ENCODE measurements at regions not wholly inside any gene's neighbourhood (a gene's known extent, or its start where the extent isn't known, plus 50 kb on each side); places are given as distances from the start of the nearest gene placed in this dataset.
"Not testable (repeated sequence)": the region's sequence is repeated elsewhere in the genome, so short reads cannot be mapped to it uniquely, and the experiment has no call there.

GRCh38 chr15:66997212-66997611, 68.2 kb upstream of the SMAD3 start (continued):
- no peak for TF ChIP-seq KDM1A (IDR thresholded peaks at IDR 0.05; ENCODE audit: borderline replicate concordance, low read length)
- no peak for TF ChIP-seq EZH2 (IDR thresholded peaks at IDR 0.05; ENCODE audit: low read depth, low read length, severe bottlenecking)
- TF ChIP-seq HDAC6 (IDR thresholded peaks at IDR 0.05; ENCODE audit: low read depth, low read length), result no peak
- no peak for TF ChIP-seq TEAD4 (IDR thresholded peaks at IDR 0.05; ENCODE audit: low read depth, low read length)
- TF ChIP-seq RXRA (IDR thresholded peaks at IDR 0.05; ENCODE audit: insufficient read depth, low read depth, low read length), result no peak

- 86% methylated on average over 1 of the region's 1 CpG; no CpG with 5 or more reads in 1 of the 2 experiments for WGBS, 2 experiments (ENCODE audit: extremely low coverage in 1 of 2, insufficient coverage in 1 of 2, insufficient read length in 1 of 2, insufficient replicate concordance in 2 of 2, low coverage in 1 of 2, low lambda C conversion rate in 2 of 2, missing lambda C conversion rate in 1 of 2)
- FAIRE-seq, result not testable (repeated sequence)
These were observed 67.2 kb upstream of the SMAD3 start for GRCh38 chr15:66998234-66998633.

More at GRCh38 chr15:66998234-66998633, 67.2 kb upstream of the SMAD3 start:
- H3K9ac ChIP-seq (replicated peaks in 1 of 4; ENCODE audit: extremely low read depth in 1 of 4, low read depth in 3 of 4, low read length in 3 of 4); H2AK5ac ChIP-seq (ENCODE audit: low read depth, low read length); H3K56ac ChIP-seq (replicated peaks; ENCODE audit: insufficient read length, low read depth, low read length); H2BK15ac ChIP-seq (ENCODE audit: low read length); H3K4ac ChIP-seq (replicated peaks; ENCODE audit: insufficient read length, low read depth, low read length); H3K9me3 ChIP-seq (ENCODE audit: insufficient read depth in 2 of 2, low read depth in 1 of 2, low read length in 1 of 2); DNase-seq (ENCODE audit: low read depth in 1 of 2, low spot score in 2 of 2); H3K27me3 ChIP-seq (replicated peaks in 1 of 4; ENCODE audit: control insufficient read depth in 3 of 4, extremely low read depth in 1 of 4, insufficient read depth in 3 of 4, low read length in 3 of 4); CTCF ChIA-PET (ENCODE audit: partially characterized antibody); H4K8ac ChIP-seq (ENCODE audit: extremely low read depth, insufficient read depth, low read length); H3K27ac ChIP-seq (ENCODE audit: low read depth, low read length); H2BK20ac ChIP-seq (ENCODE audit: low read length); H3K79me2 ChIP-seq (ENCODE audit: control insufficient read depth in 1 of 2, insufficient read depth in 2 of 2, low read length in 2 of 2); H4K20me1 ChIP-seq (replicated peaks in 1 of 2; ENCODE audit: control insufficient read depth in 1 of 2, insufficient read depth in 2 of 2, low read length in 2 of 2); POLR2A ChIA-PET (ENCODE audit: partially characterized antibody); H3K79me1 ChIP-seq (ENCODE audit: low read depth, low read length); H3K4me2 ChIP-seq (ENCODE audit: insufficient read depth in 1 of 2, low read depth in 2 of 2, low read length in 2 of 2); H4K5ac ChIP-seq (ENCODE audit: insufficient read length, low read depth, low read length); H3K36me3 ChIP-seq (ENCODE audit: control insufficient read depth in 2 of 4, insufficient read depth in 4 of 4, low read length in 3 of 4); H2BK120ac ChIP-seq (replicated peaks; ENCODE audit: low read depth, low read length); H2BK12ac ChIP-seq (ENCODE audit: low read depth, low read length); H4K91ac ChIP-seq (replicated peaks; ENCODE audit: insufficient read length, low read length); H3K23ac ChIP-seq (ENCODE audit: insufficient read length); H3K4me3 ChIP-seq (ENCODE audit: extremely low read depth in 1 of 4, insufficient read depth in 2 of 4, low read depth in 3 of 4, low read length in 4 of 4); H3K14ac ChIP-seq (ENCODE audit: insufficient read length); H3K18ac ChIP-seq (ENCODE audit: extremely low read depth, low read length); H2BK5ac ChIP-seq (ENCODE audit: low read depth, low read length); H3K4me1 ChIP-seq (replicated peaks in 1 of 4; ENCODE audit: control insufficient read depth in 3 of 4, insufficient read depth in 4 of 4, low read length in 3 of 4); H3K23me2 ChIP-seq (ENCODE audit: low read depth, low read length); H2AFZ ChIP-seq (ENCODE audit: low read length): not testable (repeated sequence)
